OCI-LY3 (cell line): ENCODE measurements at regions not wholly inside any gene's neighbourhood (a gene's known extent, or its start where the extent isn't known, plus 50 kb on each side); places are given as distances from the start of the nearest gene placed in this dataset.

Source experiments
- H2AFZ ChIP-seq: fragments of 200-600, 300-600 bp; shearing (Covaris generic); 2 replicates; pipeline ENCODE4 v1.6.0; 2014; ENCODE audit warnings: antibody characterized with exemption, low read depth, low read length
- H3K27ac ChIP-seq: fragments of 200-600, 300-600 bp; sonication (generic); 2 replicates; pipeline ENCODE4 v1.5.1; 2014; ENCODE audit warnings: mild to moderate bottlenecking, low read length, moderate library complexity, mixed read lengths
- H3K27me3 ChIP-seq: fragments of 200-600, 300-600 bp; sonication (generic); 2 replicates; pipeline ENCODE4 v1.6.1; 2014; ENCODE audit warnings: low read depth, low read length, mixed read lengths
- H3K36me3 ChIP-seq: fragments of 200-600, 300-600 bp; sonication (generic); replicated peaks from 2 replicates; pipeline ENCODE3; 2014; ENCODE audit warnings: low read depth, low read length, mixed read lengths
- H3K4me1 ChIP-seq: fragments of 300-600, 200-600 bp; sonication (generic); 2 replicates; pipeline ENCODE4 v1.6.1; 2014; ENCODE audit warnings: low read length, mixed read lengths
- H3K4me2 ChIP-seq: fragments of 200-600, 300-600 bp; sonication (generic); 2 replicates; pipeline ENCODE4 v1.6.1; 2014; ENCODE audit warnings: low read length, mixed read lengths
- H3K4me3 ChIP-seq: fragments of 300-600, 200-600 bp; sonication (generic); 2 replicates; pipeline ENCODE4 v1.5.1; 2014; ENCODE audit warnings: antibody characterized with exemption, mild to moderate bottlenecking, low read length, moderate library complexity
- H3K79me2 ChIP-seq: fragments of 300-600, 200-600 bp; shearing (Covaris generic); 2 replicates; pipeline ENCODE4 v1.6.1; 2014; ENCODE audit warnings: mild to moderate bottlenecking, low read length, mixed read lengths
- H3K9ac ChIP-seq: fragments of 300-600, 200-600 bp; shearing (Covaris generic); 2 replicates; pipeline ENCODE4 v1.6.0; 2014; ENCODE audit warnings: mild to moderate bottlenecking, low read length, moderate library complexity
- H3K9me3 ChIP-seq: fragments of 200-600, 300-600 bp; shearing (Covaris generic); 2 replicates; pipeline ENCODE4 v1.6.1; 2014; ENCODE audit warnings: low read length, mixed read lengths; ENCODE audit not compliant: insufficient read depth
- H4K20me1 ChIP-seq: fragments of 200-600, 300-600 bp; sonication (generic); 2 replicates; pipeline ENCODE4 v1.6.1; 2016; ENCODE audit warnings: low read length, mixed read lengths; ENCODE audit not compliant: insufficient read depth
- CTCF ChIP-seq: fragments of 200-600, 300-600 bp; sonication (generic); IDR thresholded peaks from 2 replicates; pipeline ENCODE4 v1.5.1; 2014; ENCODE audit warnings: antibody characterized with exemption, low read length, low read depth
- EZH2phosphoT487 ChIP-seq: fragments of 200-600 bp; shearing (Covaris generic); IDR thresholded peaks from 2 replicates; pipeline ENCODE4 v1.6.1; 2018; ENCODE audit warnings: antibody characterized with exemption, mixed run types, low read depth

DNA sequence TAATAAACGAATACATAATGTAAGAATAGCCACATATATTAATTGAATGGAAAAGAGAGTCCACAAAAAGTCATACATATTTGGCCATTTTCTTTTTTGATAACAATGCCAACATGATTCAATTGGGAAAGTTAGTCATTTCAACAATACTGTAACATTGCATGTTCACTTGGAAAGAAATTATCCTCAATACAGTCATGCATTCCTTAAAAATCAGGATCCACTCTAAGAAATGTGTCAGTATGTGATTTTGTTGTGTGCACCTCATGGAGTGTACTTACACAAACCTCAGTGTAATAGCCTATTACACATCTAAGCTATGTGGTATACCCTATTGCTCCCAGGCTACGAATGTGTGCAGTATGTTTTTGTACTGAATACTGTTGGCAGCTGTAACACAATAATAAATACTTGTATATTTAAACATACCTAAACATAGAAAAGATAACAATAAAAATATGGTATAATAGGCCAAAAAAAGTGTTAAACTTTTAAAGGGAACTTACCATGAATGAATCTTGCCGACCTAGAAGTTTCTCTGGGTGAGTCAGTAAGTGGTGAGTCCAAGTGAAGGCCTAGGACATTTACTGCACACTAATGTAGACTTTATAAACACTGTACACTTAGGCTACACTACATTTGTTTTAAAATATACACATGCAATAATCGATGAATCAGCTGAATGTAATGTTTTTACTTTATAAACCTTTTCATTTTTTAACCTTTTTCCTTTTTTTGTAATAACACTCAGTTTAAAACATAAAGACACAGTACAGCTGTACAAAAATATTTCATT, 806.8 kb downstream of the PCDH18 start:
- no peaks in the 10 kb centered on the region for H4K20me1 ChIP-seq

GRCh38 chr4:136713140-136713539, 819.2 kb downstream of the PCDH18 start:
- no peaks in the 10 kb centered on the region for H3K79me2 ChIP-seq
- H3K9ac ChIP-seq = peak overlapping the region; percentile 22; the same call in 1 of the 2 replicates
- no peaks in the 10 kb centered on the region for H3K36me3 ChIP-seq
- peak overlapping the region; percentile 23 for H3K4me3 ChIP-seq
- H3K4me2 ChIP-seq = peak overlapping the region; percentile 47
- no peaks in the 10 kb centered on the region for H3K4me1 ChIP-seq
- no peaks in the 10 kb centered on the region for H3K9me3 ChIP-seq
- H2AFZ ChIP-seq = peak overlapping the region; percentile 1; the same call in 1 of the 2 replicates
- TF ChIP-seq EZH2phosphoT487 (no peak), CTCF (peak; percentile 59)
- H3K27me3 ChIP-seq = no peaks in the 10 kb centered on the region
- H4K20me1 ChIP-seq = no peaks in the 10 kb centered on the region
- H3K27ac ChIP-seq = no peak overlapping the region

More for the DNA sequence above, 806.8 kb downstream of the PCDH18 start:
- TF ChIP-seq CTCF = no peak
- TF ChIP-seq EZH2phosphoT487 = no peak
- H3K27ac ChIP-seq = no peak overlapping the region
- no peaks in the 10 kb centered on the region for H3K27me3 ChIP-seq
- H2AFZ ChIP-seq = no peak overlapping the region
- H3K4me1 ChIP-seq = no peaks in the 10 kb centered on the region
- no peak overlapping the region for H3K4me2 ChIP-seq
- H3K9ac ChIP-seq = no peak overlapping the region
- H3K79me2 ChIP-seq = no peaks in the 10 kb centered on the region
- H3K36me3 ChIP-seq = no peaks in the 10 kb centered on the region
- no peak overlapping the region for H3K4me3 ChIP-seq
- H3K9me3 ChIP-seq = no peaks in the 10 kb centered on the region

- no peaks in the 10 kb centered on the region for H3K27me3 ChIP-seq
- H2AFZ ChIP-seq = no peak overlapping the region
- no peaks in the 10 kb centered on the region for H3K4me1 ChIP-seq
- no peaks in the 10 kb centered on the region for H4K20me1 ChIP-seq
- H3K9me3 ChIP-seq = no peaks in the 10 kb centered on the region
- H3K36me3 ChIP-seq = no peaks in the 10 kb centered on the region
- no peak overlapping the region for H3K27ac ChIP-seq
- no peaks in the 10 kb centered on the region for H3K79me2 ChIP-seq
- TF ChIP-seq EZH2phosphoT487 = no peak
- TF ChIP-seq CTCF = no peak
- H3K4me2 ChIP-seq = no peak overlapping the region
- H3K4me3 ChIP-seq = no peak overlapping the region
- H3K9ac ChIP-seq = no peak overlapping the region
Observed at GRCh38 chr4:136709897-136710296, 822.4 kb downstream of the PCDH18 start.

DNA sequence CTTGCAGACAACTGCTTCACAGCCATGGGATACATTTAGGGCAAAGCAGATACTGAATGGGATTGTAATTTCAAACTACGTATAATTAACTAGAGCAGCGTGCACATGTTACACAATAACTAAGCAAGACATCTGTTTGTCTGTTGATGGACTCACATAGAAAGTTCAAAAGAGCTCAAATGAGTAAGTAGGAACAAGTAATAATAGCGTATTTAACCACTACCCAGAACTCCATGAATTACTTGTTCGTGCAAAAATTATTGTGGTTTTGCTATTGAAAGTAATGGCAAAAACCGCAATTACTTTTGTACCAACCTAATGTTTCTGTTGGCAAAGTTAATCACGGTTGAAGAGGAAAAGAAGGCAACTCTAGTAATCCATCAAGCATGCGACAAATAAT, 825.4 kb downstream of the PCDH18 start:
- H3K4me3 ChIP-seq = no peak overlapping the region

More for the DNA sequence above, 825.4 kb downstream of the PCDH18 start:
- Histone ChIP-seq H3K9me3 (no peaks in the 10 kb centered on the region), H3K4me1 (no peaks in the 10 kb centered on the region), H3K27me3 (no peaks in the 10 kb centered on the region), H2AFZ (no peak overlapping the region; the same call in 1 of the 2 replicates), H3K27ac (no peak overlapping the region), H3K4me2 (no peak overlapping the region), H3K36me3 (no peaks in the 10 kb centered on the region), H3K79me2 (no peaks in the 10 kb centered on the region), H3K9ac (no peak overlapping the region), H4K20me1 (no peaks in the 10 kb centered on the region)
- TF ChIP-seq CTCF = no peak
- no peak for TF ChIP-seq EZH2phosphoT487
